ENCODE measurements at regions not wholly inside any gene's neighbourhood (a gene's known extent, or its start where the extent isn't known, plus 50 kb on each side); places are given as distances from the start of the nearest gene placed in this dataset.

DNA sequence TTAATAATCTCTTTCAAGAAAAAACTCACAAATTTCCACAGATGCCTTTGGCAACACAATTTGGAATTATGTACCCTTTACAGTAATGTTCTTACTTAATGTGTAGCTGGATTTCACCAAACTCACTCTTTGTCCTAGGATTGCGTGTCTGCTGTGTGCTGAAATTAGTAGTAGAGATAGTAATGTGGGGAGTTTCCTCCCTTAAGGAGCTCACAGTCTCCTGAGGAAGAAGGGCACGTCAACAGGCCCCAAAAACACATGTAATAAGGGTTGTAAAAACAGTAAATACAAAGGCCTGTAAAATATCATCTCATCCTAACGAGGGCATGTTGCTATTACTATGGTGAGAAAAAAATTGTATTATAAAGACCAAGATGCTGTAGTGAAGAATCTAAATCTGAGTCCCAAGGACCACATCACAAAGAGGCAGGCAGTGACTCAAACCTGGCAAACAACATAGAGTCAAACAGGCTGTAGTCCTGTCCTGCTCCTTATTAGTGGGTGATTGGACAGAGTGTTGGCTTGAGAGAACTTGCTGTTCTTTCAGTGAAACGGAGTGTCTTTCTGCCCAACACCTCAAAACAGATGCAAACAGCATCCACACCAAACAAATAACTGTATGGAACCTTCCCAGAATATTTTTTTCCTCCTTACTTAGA is 83.2 kb upstream of the PAPPA start:
- no peak for TF ChIP-seq GATA3 (IDR thresholded peaks at IDR 0.05; ENCODE audit: low read depth, low read length)
- TF ChIP-seq GATA2 (IDR thresholded peaks at IDR 0.05; ENCODE audit: low read depth, low read length), result no peak

Measured in SH-SY5Y (cell line).